Nephron progenitor cell (in vitro differentiated cells): ENCODE measurements at regions not wholly inside any gene's neighbourhood (a gene's known extent, or its start where the extent isn't known, plus 50 kb on each side); places are given as distances from the start of the nearest gene placed in this dataset.

Experiments used
- DNase-seq: peaks from one replicate; pipeline ENCODE4 v3.0.0; 2021
- H3K27ac Mint-ChIP-seq: 2 replicates; pipeline ENCODE4 v1.8.0; 2021; ENCODE audit warnings: mild to moderate bottlenecking, moderate library complexity, mixed read lengths
- H3K27me3 Mint-ChIP-seq: 2 replicates; pipeline ENCODE4 v1.8.0; 2021; ENCODE audit warnings: mild to moderate bottlenecking, low read depth, mixed read lengths; ENCODE audit not compliant: poor library complexity
- H3K36me3 Mint-ChIP-seq: 2 replicates; pipeline ENCODE4 v1.8.0; 2021; ENCODE audit warnings: low read depth, mixed read lengths
- H3K4me1 Mint-ChIP-seq: 2 replicates; pipeline ENCODE4 v1.8.0; 2021; ENCODE audit warnings: mixed read lengths
- H3K4me3 Mint-ChIP-seq: 2 replicates; pipeline ENCODE4 v1.8.0; 2021; ENCODE audit warnings: mild to moderate bottlenecking, moderate library complexity, mixed read lengths
- H3K9me3 Mint-ChIP-seq: 2 replicates; pipeline ENCODE4 v1.8.0; 2021; ENCODE audit warnings: mild to moderate bottlenecking, moderate library complexity, mixed read lengths
- CTCF ChIP-seq: fragments of 200-600 bp; sonication (generic); IDR thresholded peaks from 2 replicates; pipeline ENCODE4 v1.5.0; 2021; ENCODE audit warnings: antibody characterized with exemption

- Mint-ChIP-seq H3K4me3 (no peak overlapping the region), H3K9me3 (no peaks in the 10 kb centered on the region), H3K4me1 (peaks cover 32% of the 10 kb centered on the region), H3K27me3 (peaks cover 13% of the 10 kb centered on the region), H3K36me3 (no peaks in the 10 kb centered on the region), H3K27ac (no peak overlapping the region)
- peak; percentile 49 for DNase-seq
- TF ChIP-seq CTCF: no peak
These were observed 98.4 kb upstream of the HAND1 start for GRCh38 chr5:154576429-154576806.

- DNase-seq: no peak
- Mint-ChIP-seq H3K36me3 (no peaks in the 10 kb centered on the region), H3K4me3 (no peak overlapping the region), H3K27me3 (peaks cover 13% of the 10 kb centered on the region), H3K27ac (no peak overlapping the region), H3K4me1 (peaks cover 32% of the 10 kb centered on the region), H3K9me3 (no peaks in the 10 kb centered on the region)
- TF ChIP-seq CTCF: no peak
These were observed 97.8 kb upstream of the HAND1 start for GRCh38 chr5:154575546-154576428.

- Mint-ChIP-seq H3K27ac (peak overlapping the region; percentile 80), H3K9me3 (no peaks in the 10 kb centered on the region), H3K4me3 (no peak overlapping the region), H3K4me1 (peaks cover 31% of the 10 kb centered on the region), H3K27me3 (peaks cover 13% of the 10 kb centered on the region), H3K36me3 (no peaks in the 10 kb centered on the region)
- no peak for DNase-seq
- no peak for TF ChIP-seq CTCF
These were observed 95.0 kb upstream of the HAND1 start for GRCh38 chr5:154573011-154573410.

- Mint-ChIP-seq H3K9me3 (no peaks in the 10 kb centered on the region), H3K36me3 (no peaks in the 10 kb centered on the region), H3K27ac (no peak overlapping the region), H3K27me3 (peaks cover 13% of the 10 kb centered on the region), H3K4me1 (peaks cover 19% of the 10 kb centered on the region), H3K4me3 (no peak overlapping the region)
- TF ChIP-seq CTCF: no peak
- no peak for DNase-seq
These were observed 93.5 kb upstream of the HAND1 start for GRCh38 chr5:154571325-154572035.

- TF ChIP-seq CTCF: no peak
- H3K27ac Mint-ChIP-seq: no peak overlapping the region
- H3K4me1 Mint-ChIP-seq: peaks cover 12% of the 10 kb centered on the region
- DNase-seq: no peak
- peaks cover 13% of the 10 kb centered on the region for H3K27me3 Mint-ChIP-seq
- H3K36me3 Mint-ChIP-seq: no peaks in the 10 kb centered on the region
- H3K9me3 Mint-ChIP-seq: no peaks in the 10 kb centered on the region
- no peak overlapping the region for H3K4me3 Mint-ChIP-seq
These were observed 92.7 kb upstream of the HAND1 start for GRCh38 chr5:154570572-154571324.
